GM19240 (cell line): ENCODE measurements at regions not wholly inside any gene's neighbourhood (a gene's known extent, or its start where the extent isn't known, plus 50 kb on each side); places are given as distances from the start of the nearest gene placed in this dataset.

Experiments used
- DNase-seq: peaks from one replicate; pipeline ENCODE4 v3.0.0; 2011; ENCODE audit warnings: low spot score; ENCODE audit not compliant: insufficient read length

GRCh38 chr22:34881453-34881852 is 184.5 kb upstream of the ISX start:
- no peak for DNase-seq

GRCh38 chr22:34885852-34886251 is 180.1 kb upstream of the ISX start:
- DNase-seq = no peak

GRCh38 chr22:34886391-34886790 is 179.6 kb upstream of the ISX start:
- no peak for DNase-seq

- DNase-seq = no peak
These were observed 179.1 kb upstream of the ISX start for GRCh38 chr22:34886812-34887211.

GRCh38 chr22:34897126-34897525 is 168.8 kb upstream of the ISX start:
- no peak for DNase-seq

GRCh38 chr22:34902335-34902734 is 163.6 kb upstream of the ISX start:
- DNase-seq = no peak

- DNase-seq = no peak
These were observed 162.5 kb upstream of the ISX start for GRCh38 chr22:34903416-34903815.

GRCh38 chr22:34904486-34904885 is 161.5 kb upstream of the ISX start:
- DNase-seq = no peak

GRCh38 chr22:34913826-34914225 is 152.1 kb upstream of the ISX start:
- DNase-seq = no peak

GRCh38 chr22:34914846-34915245 is 151.1 kb upstream of the ISX start:
- DNase-seq = no peak

- DNase-seq = no peak
These were observed 148.7 kb upstream of the ISX start for GRCh38 chr22:34917239-34917638.

GRCh38 chr22:34931026-34931425 is 134.9 kb upstream of the ISX start:
- no peak for DNase-seq

GRCh38 chr22:34934261-34934660 is 131.7 kb upstream of the ISX start:
- DNase-seq = no peak

GRCh38 chr22:34943830-34944229 is 122.1 kb upstream of the ISX start:
- DNase-seq = no peak

GRCh38 chr22:34946339-34946985 is 119.5 kb upstream of the ISX start:
- no peak for DNase-seq

GRCh38 chr22:34950489-34950888 is 115.5 kb upstream of the ISX start:
- no peak for DNase-seq

- no peak for DNase-seq
These were observed 114.7 kb upstream of the ISX start for GRCh38 chr22:34951212-34951611.

- DNase-seq = no peak
These were observed 106.0 kb upstream of the ISX start for GRCh38 chr22:34960005-34960404.

GRCh38 chr22:34966980-34967565 is 98.9 kb upstream of the ISX start:
- no peak for DNase-seq

- no peak for DNase-seq
These were observed 96.8 kb upstream of the ISX start for GRCh38 chr22:34969001-34969790.

- no peak for DNase-seq
These were observed 94.5 kb upstream of the ISX start for GRCh38 chr22:34971456-34971855.

- no peak for DNase-seq
These were observed 93.6 kb upstream of the ISX start for GRCh38 chr22:34972191-34972897.
